HepG2 (cell line): ENCODE measurements at regions not wholly inside any gene's neighbourhood (a gene's known extent, or its start where the extent isn't known, plus 50 kb on each side); places are given as distances from the start of the nearest gene placed in this dataset.

ENCODE experiments used
- AGO1 ChIP-seq: fragments of 200-400 bp; formaldehyde crosslinking; IDR thresholded peaks from 2 replicates; pipeline ENCODE4 v1.6.1; 2017; ENCODE audit warnings: mild to moderate bottlenecking, low read depth, low read length, moderate library complexity; ENCODE audit not compliant: poor library complexity, severe bottlenecking
- CBX2 ChIP-seq, 2 experiments: fragments of 200-600 bp in 1 of 2; sonication (generic); formaldehyde crosslinking in 1 of 2; IDR thresholded peaks; 2 replicates each; pipeline versions ENCODE4 v1.7.0 to v1.8.1; 2018 to 2022; ENCODE audit warnings: low read depth in 2 of 2, low read length in 1 of 2, mild to moderate bottlenecking in 1 of 2, missing genetic modification reagents in 1 of 2
- CREB3 ChIP-seq: sonication (generic); formaldehyde crosslinking; IDR thresholded peaks from 2 replicates; pipeline ENCODE4 v1.5.0; 2020; ENCODE audit warnings: missing genetic modification reagents
- GATAD2A ChIP-seq: IDR thresholded peaks from 2 replicates; pipeline ENCODE4 v1.6.1; 2016
- HHEX ChIP-seq: IDR thresholded peaks from 2 replicates; pipeline ENCODE4 v1.6.1; 2016; ENCODE audit warnings: control low read depth
- HNRNPH1 ChIP-seq: fragments of 200-400 bp; formaldehyde crosslinking; optimal IDR thresholded peaks from 2 replicates; pipeline ENCODE3; 2017; ENCODE audit warnings: mild to moderate bottlenecking, low read depth, low read length
- HOXA7 ChIP-seq: sonication (generic); formaldehyde crosslinking; IDR thresholded peaks from 2 replicates; pipeline ENCODE4 v1.8.1; 2022; ENCODE audit warnings: mild to moderate bottlenecking, missing genetic modification reagents, moderate library complexity
- POLR2AphosphoS5 ChIP-seq: IDR thresholded peaks from 2 replicates; pipeline ENCODE4 v1.6.1; 2012; ENCODE audit warnings: low read depth, low read length
- SOX5 ChIP-seq: IDR thresholded peaks from 2 replicates; pipeline ENCODE4 v1.6.1; 2016; ENCODE audit warnings: borderline replicate concordance
- SRF ChIP-seq: IDR thresholded peaks from 2 replicates; pipeline ENCODE4 v1.6.1; 2011; ENCODE audit warnings: mild to moderate bottlenecking, low read depth, low read length, moderate library complexity
- YEATS2 ChIP-seq: sonication (generic); formaldehyde crosslinking; IDR thresholded peaks from 2 replicates; pipeline ENCODE4 v1.4.0; 2020; ENCODE audit warnings: missing genetic modification reagents, borderline replicate concordance
- ZMAT3 ChIP-seq: sonication (generic); formaldehyde crosslinking; conservative IDR thresholded peaks from 2 replicates; pipeline ENCODE4 v1.7.0; 2021; ENCODE audit warnings: missing genetic modification reagents
- ZNF10 ChIP-seq: sonication (generic); formaldehyde crosslinking; IDR thresholded peaks from 2 replicates; pipeline ENCODE4 v1.4.0; 2020; ENCODE audit warnings: mild to moderate bottlenecking, low read depth, missing genetic modification reagents, borderline replicate concordance
- ZNF136 ChIP-seq: sonication (generic); formaldehyde crosslinking; IDR thresholded peaks from 2 replicates; pipeline ENCODE4 v1.8.1; 2022; ENCODE audit warnings: low read depth, mild to moderate bottlenecking, moderate library complexity, missing genetic modification reagents
- ZNF180 ChIP-seq: sonication (generic); formaldehyde crosslinking; IDR thresholded peaks from 2 replicates; pipeline ENCODE4 v1.4.0; 2020; ENCODE audit warnings: low read depth, missing genetic modification reagents, borderline replicate concordance
- ZNF317 ChIP-seq: sonication (generic); formaldehyde crosslinking; IDR thresholded peaks from 2 replicates; pipeline ENCODE4 v1.5.0; 2020; ENCODE audit warnings: mild to moderate bottlenecking, missing genetic modification reagents
- ZNF687 ChIP-seq: sonication (generic); formaldehyde crosslinking; IDR thresholded peaks from 2 replicates; pipeline ENCODE4 v1.5.1; 2020; ENCODE audit warnings: mild to moderate bottlenecking, missing genetic modification reagents, moderate library complexity
- ZNF691 ChIP-seq: sonication (generic); formaldehyde crosslinking; IDR thresholded peaks from 2 replicates; pipeline ENCODE4 v1.4.0; 2020; ENCODE audit warnings: missing genetic modification reagents, low read depth, mild to moderate bottlenecking, borderline replicate concordance
- ZNF773 ChIP-seq: sonication (generic); formaldehyde crosslinking; IDR thresholded peaks from 2 replicates; pipeline ENCODE4 v1.4.0; 2020; ENCODE audit warnings: missing genetic modification reagents, borderline replicate concordance
- ZXDC ChIP-seq: sonication (generic); formaldehyde crosslinking; IDR thresholded peaks from 2 replicates; pipeline ENCODE4 v1.5.0; 2020; ENCODE audit warnings: mild to moderate bottlenecking, missing genetic modification reagents
- TF ChIP-seq, protein P1 (sequence below): sonication (generic); formaldehyde crosslinking; IDR thresholded peaks from 2 replicates; pipeline ENCODE4 v1.4.0; 2020; ENCODE audit warnings: mild to moderate bottlenecking, missing genetic modification reagents

- TF ChIP-seq AGO1, result no peak
- TF ChIP-seq ZNF773 (CRISPR knock-in tag), result no peak
- peak; percentile 69 for TF ChIP-seq ZNF687 (CRISPR knock-in tag)
- no peak for TF ChIP-seq ZNF317
- TF ChIP-seq ZNF691 (CRISPR knock-in tag), result no peak
- TF ChIP-seq HHEX, result no peak
- no peak for TF ChIP-seq POLR2AphosphoS5
- TF ChIP-seq ZNF180 (CRISPR knock-in tag), result no peak
- TF ChIP-seq GATAD2A (CRISPR knock-in tag), result peak; percentile 60
- no peak for TF ChIP-seq ZNF10 (CRISPR knock-in tag)
- no peak for TF ChIP-seq ZNF136 (CRISPR knock-in tag)
- peak; percentile 53; the same call in 1 of the 2 replicates for TF ChIP-seq YEATS2
- TF ChIP-seq SRF, result no peak
- TF ChIP-seq CBX2 (IDR thresholded peaks at IDR 0.05; ENCODE audit: low read depth, low read length), result no peak
- TF ChIP-seq CBX2 (CRISPR knock-in tag; IDR thresholded peaks at IDR 0.05; ENCODE audit: low read depth), result no peak
- peak; percentile 46; the same call in 1 of the 2 replicates for TF ChIP-seq SOX5
- no peak for TF ChIP-seq ZXDC
- TF ChIP-seq HOXA7 (CRISPR knock-in tag), result no peak
- no peak for TF ChIP-seq CREB3 (CRISPR knock-in tag)
- TF ChIP-seq, protein P1, sequence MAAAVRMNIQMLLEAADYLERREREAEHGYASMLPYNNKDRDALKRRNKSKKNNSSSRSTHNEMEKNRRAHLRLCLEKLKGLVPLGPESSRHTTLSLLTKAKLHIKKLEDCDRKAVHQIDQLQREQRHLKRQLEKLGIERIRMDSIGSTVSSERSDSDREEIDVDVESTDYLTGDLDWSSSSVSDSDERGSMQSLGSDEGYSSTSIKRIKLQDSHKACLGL (CRISPR knock-in tag), result no peak
- no peak for TF ChIP-seq HNRNPH1
- no peak for TF ChIP-seq ZMAT3 (CRISPR knock-in tag)
Observed at GRCh38 chr2:42931146-42931817, 138.9 kb upstream of the HAAO start (continued).
